MV-4-11 (cell line): ENCODE measurements at regions not wholly inside any gene's neighbourhood (a gene's known extent, or its start where the extent isn't known, plus 50 kb on each side); places are given as distances from the start of the nearest gene placed in this dataset.
"Not testable (repeated sequence)": the region's sequence is repeated elsewhere in the genome, so short reads cannot be mapped to it uniquely, and the experiment has no call there.

Source experiments
- DNase-seq: peaks from one replicate; lab custom pipeline; 2025; lab: John Stamatoyannopoulos, UW

DNA sequence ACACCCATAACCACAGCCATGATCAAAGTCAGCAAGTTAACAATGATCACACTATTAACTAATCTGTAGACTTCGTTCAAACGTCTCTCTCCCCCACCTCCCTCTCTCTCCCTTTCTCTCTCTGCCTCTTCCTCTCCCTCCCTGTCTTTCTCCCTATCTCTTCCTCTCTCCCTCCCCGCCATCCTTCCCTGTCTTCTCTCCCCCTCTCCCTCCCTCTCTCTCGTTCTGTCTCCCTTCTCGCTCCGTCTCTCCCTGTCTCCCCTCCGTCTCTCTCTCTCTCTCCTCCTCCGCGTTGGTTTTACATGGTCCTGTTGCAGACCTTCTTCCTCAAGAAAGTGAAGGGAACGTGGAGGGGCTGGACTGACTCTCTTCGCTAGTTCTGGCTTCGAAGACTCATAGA lies 308.9 kb upstream of the FOXQ1 start:
- no peak for DNase-seq

DNA sequence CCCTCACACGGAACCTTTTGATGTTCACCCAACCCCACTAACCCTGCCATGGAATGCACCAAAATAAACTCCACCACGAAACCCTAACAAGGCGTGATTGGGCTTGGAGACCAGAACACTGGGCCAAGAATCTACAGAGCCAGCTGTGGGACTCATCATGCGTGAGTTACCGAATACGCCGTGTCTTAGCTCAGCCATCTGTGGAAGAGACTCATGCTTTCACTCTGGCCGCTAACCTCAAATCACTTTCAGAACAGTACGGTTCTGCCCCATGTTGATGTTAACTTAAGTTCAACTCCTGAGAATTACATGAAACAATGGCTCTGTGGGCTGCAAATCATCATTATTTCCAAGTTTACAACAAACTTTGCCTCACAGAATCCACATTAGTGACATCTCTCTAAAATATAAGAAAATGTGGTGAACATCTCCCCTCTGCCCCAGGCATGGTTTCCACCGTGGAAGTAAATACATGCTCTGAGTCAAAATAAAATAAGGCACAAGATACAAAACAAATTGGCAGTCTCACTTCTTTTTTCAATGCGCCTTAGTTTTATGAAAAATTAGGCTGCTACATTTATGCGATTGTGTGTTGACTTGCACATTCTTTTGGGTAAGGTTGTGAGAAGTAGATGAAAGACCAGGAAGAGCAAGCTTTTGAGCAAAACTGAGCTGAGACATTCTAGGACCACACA lies 308.9 kb upstream of the EXOC2 start:
- DNase-seq: no peak

DNA sequence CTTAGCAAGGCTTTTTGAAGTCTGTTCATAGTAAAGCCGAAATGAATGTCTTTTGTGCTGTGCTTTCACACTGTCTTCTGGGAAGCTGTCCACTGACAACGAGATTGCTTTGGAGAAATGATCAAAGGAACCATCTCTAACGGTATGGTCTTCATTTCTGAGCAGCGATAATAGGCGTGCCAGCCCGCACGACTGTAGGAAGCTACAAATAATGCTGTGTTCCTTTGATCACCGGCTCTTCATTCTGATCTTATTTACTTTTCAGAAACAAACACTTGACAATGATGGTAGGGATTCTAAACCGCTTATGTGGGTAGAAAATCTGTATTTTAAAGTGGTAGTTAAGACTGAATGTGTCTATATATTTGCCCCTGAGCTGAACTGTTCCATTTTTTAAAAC lies 306.6 kb upstream of the EXOC2 start:
- DNase-seq: no peak

- DNase-seq: no peak
Measured at GRCh38 chr6:998551-998950, 305.6 kb upstream of the EXOC2 start.

DNA sequence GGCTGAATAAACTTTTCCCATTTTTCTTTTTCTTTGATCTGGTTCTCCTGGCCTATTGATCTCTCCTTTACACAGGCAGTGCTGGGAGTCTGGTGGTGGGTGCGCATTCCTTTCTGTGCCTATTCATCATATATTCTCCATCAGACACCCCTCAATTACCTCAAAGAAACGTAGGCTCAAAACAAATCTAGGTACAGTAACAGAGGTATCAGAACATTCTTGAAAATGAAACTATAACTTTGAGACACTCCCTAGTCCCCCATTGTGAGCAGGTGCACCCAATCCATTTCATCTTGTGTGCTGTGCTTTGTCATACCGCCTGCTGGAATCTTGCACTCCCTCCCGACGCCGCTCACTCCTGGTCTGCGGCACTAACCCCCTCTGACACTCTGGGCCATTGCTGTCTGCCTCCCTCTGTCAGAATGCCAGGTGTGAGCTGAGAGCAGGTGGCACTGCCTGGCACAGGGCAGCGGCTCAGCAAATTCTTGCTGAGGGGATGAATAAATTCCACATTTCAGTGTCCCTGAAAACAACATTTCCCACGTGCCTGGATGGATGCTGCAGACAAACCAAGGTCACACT lies 303.4 kb upstream of the EXOC2 start:
- no peak for DNase-seq

DNA sequence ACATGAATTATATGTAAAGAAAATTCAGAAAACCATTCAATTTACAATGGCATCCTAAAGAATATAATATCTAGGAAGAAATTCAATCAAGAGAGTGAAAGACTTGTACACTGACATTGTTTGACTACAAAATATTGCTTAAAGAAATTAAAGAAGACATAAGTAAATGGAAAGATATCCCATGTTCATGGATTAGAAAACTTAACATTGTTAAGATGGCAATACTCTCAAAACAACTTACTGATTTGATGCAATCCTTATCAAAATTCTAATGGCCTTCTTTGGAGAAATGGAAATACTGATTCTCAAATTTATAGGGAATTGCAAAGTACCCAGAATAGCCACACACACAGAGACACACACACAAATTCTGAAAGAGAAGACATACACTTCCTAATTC lies 298.3 kb upstream of the EXOC2 start:
- no peak for DNase-seq

DNA sequence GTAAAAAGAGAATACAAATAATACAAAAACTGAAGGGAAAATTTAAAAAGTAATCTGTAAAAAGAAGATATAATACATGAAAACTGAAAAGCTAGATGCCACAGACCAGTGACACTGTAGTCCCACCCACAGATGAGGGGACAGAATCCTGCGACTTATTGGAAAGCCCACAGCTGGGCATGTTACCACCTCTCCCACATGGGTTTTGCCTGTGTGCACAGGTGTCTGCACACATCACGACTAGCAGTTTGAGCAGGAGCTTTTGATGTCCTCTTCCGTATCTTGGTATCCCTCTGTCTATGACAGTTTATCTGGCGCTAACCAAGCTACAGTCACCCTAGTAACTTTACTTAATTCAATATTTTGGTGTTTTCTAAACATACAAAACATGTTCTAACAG lies 291.1 kb upstream of the EXOC2 start:
- DNase-seq: no peak

DNA sequence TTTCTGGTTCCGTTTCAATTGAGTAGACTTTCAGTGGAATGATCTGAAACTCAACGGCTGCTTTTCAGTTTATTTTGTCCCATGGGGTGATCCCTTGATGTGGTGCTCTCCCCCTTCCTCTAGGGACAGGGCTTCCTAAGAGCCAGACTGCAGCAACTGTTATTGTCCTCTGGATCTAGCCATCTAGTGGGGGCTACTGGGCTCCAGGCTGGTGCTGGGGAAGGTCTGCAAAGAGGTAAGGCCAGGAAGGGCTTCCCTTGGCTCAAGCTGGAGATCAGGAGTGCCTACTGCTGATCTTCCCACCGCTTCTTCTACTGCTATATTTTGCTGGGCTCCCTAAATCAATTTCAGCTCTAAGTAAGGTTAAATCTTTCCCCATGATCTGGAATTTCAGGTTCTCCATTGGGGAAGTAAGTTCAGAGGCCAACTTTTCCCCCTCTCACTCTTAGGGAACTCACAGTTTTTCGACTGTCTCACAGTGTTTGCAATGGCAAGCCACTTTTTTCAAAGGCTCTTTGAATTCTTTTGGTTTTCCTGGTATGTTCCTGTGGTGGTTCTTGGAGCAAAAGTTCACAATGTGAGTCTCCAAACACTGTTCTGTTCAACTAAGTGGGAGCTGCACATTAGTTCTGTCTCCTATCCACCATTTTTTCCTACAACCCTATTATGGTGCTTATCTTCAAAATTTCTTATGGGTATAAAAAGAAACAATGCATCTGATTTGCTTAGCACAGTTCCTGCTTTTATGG lies 286.2 kb upstream of the EXOC2 start:
- DNase-seq: no peak

DNA sequence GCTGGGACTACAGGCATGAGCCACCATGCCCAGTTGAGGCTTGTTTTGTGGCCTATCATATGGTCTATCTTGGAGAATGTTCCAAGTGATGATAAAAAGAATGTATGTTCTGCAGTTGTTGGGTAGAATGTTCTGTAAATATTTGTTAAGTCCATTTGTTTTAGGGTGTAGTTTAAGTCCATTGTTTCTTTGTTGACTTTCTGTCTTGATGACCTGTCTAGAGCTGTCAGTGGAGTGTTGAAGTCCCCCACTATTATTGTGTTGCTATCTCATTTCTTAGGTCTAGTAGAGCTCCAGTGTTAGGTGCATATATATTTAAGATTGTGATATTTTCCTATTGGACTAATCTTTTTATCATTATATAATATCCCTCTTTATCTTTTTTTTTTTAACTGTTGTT lies 284.3 kb upstream of the EXOC2 start:
- DNase-seq: not testable (repeated sequence)

DNA sequence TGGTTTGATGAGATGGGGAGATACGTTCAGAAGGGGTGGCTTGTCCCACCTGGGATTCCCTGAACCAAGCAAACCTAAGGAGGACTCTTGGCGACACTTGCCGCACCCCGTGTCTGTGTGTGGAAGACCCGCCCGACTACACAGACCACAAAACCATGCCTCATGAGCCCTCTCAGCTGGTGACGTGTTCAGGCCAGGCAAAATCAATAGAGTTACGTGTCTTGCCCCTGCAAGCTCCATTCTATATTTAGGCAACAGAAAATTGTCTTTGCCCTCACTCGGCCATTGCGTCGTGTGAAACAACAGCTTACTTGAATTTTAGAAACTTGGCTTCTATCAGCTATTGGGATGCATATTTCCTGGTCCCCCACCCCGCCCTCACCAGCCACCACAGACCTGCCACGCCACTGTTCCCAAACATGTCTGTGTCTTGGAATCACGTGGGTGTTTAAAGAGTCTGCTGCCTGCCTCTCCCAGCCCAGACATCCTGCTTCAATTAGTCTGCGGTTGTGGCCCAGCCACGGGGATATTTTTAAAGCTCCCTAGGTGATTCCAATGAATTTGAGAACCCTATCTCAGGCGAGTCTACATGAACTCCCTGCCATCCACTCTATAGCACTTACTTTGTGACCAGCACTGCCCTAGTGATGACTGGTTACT lies 279.2 kb upstream of the EXOC2 start:
- no peak for DNase-seq

GRCh38 chr6:968791-969190 lies 275.9 kb upstream of the EXOC2 start:
- DNase-seq: no peak

DNA sequence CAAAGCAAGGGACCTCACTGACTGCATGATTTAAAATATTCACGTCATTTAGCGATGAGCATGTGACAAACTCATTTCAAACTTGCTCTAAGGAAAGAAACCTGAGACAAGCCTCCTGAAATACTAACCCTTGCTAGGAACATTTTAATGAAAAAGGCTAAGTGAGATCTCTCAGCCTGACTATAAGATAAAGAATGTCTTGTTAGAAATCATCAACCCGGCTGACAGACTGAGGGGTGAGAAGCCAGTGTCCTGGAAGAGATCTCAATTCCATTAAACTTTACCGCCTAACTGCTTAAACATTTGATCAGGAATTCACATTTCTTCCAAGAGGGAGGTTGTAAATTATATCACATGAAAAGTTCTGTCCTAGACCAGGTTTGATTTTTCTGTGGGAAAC lies 274.8 kb upstream of the EXOC2 start:
- DNase-seq: no peak

- DNase-seq: no peak
Measured at GRCh38 chr6:965343-965742, 272.4 kb upstream of the EXOC2 start.

DNA sequence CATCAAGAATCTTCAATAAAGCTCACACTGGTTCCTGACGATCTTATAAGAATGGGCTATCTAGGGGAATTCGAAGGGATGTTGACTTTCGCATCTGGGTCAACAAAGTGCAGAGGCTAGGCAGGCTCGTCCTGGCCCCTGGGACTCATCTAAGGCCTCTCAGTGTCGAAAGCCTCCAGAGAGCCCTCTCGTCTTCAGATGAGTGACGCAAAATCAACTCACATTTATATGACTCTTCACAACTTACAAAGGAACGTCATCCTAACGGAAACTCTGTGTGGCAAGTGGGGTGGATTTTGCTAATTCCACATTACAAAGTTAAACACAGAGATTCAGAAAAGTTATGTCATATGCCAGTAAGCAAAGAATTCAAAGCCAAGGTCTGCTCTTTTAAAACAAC lies 270.5 kb upstream of the EXOC2 start:
- DNase-seq: no peak

- DNase-seq: no peak
Measured at GRCh38 chr6:961407-961960, 268.5 kb upstream of the EXOC2 start.

DNA sequence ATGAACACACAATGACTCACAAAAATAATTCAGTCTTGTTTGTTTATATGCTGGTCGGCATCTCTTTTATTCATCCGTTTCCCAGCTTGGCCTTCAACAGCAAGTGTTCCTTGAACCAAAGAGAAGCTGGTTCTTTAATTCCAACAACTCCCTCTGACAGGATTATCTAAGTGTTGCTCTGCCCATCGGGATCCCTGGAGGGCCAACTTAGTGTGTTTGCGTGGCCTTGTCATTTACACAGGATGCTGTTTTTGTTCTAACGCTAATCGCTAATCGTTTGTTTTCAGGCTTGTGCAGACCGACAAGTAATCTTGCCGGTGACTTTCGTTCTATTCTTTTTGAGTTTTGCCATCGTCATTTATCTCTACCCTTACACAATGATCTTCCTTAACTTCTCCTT lies 267.4 kb upstream of the EXOC2 start:
- no peak for DNase-seq

- DNase-seq: no peak
Measured at GRCh38 chr6:958488-958887, 265.5 kb upstream of the EXOC2 start.

GRCh38 chr6:951399-952181 lies 258.7 kb upstream of the EXOC2 start:
- no peak for DNase-seq

DNA sequence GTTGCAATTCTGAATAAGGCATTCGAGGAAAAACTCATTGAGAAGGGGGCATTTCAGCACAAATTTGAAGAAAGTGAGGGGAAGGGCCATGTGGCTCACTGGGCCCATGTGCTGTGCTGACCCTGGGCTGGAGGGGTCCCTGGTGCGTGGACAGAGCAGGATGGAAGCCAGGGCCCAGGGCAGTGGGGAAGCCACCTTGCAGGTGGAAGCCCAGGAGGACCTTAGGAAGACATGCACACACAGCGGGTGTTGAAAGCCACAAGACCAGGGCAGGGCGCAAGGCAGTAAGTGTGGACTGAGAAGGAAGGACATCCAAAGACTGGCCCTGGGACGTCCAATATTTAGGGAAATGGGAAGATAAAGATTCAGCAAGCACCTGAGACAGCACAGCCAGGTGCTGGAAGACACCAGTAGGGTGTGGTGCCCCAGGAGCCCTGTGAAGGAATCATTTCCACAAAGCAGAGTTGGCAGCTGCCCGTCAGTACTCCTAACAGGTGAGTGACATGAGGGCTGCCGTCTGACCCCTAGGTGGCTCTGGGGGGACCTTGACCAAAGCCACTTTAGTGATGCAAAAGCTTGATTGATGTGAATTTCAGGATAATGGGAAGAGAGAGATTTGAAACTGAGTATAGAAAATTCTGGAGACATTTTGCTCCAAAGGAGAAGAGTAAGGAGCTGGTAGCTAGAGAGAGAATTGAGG lies 254.4 kb upstream of the EXOC2 start:
- no peak for DNase-seq

DNA sequence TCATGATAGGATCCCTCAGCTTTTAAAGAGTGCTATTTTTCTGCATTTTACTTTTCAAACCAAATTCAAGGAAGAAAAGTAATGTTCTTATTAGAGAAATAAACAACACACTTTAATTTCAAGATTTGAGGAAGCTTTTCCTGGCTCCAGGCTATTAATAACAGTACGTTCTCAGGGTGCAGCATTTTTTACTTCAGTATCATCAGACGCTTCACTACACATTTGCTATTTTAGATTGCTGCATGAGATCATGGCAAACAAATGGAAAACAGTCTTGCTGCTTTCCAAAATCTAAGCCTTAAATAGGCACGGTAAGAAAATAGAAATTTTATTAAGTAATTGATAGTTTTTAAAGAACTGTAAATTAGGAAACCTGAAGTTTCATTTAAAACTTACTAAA lies 253.6 kb upstream of the EXOC2 start:
- DNase-seq: no peak

DNA sequence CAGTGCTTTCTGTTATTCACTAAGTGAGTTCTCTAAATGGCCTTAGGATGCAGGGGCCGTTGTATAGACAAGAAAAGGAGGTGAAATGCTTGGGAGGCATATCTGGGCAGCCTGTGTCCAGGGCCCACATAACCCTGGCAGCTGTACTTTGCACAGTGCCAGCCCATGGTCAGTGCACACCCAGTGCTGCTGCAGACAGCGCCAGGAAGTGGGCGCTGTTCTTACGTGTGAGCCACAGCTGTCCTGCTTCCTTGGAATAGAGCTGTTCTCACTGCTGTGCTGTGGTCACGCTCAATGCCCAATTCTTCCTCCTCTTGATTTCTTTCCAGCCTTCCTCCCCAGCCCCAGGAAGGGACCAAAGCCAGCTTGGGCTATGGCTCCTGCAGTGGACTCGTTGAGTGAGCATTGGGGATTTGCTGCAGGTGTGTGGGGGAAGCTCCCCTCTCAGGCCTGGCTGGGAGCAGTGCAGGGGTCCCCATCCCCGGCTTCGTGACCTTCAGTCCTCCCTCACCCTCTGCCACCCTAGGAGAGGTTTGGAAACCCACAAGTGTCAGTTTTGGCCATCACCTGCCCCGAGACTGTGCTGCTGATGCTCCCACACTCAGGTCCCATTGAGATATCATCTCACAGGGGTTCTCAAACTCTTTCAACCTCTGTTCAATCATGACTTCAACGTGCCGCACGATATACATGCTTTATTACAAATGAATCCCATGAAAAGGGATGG lies 246.8 kb upstream of the EXOC2 start:
- no peak for DNase-seq
